SH-SY5Y (cell line): ENCODE measurements at regions not wholly inside any gene's neighbourhood (a gene's known extent, or its start where the extent isn't known, plus 50 kb on each side); places are given as distances from the start of the nearest gene placed in this dataset.

Experiments
- GATA2 ChIP-seq: IDR thresholded peaks from 2 replicates; pipeline ENCODE4 v1.6.1; 2011; ENCODE audit warnings: mild to moderate bottlenecking, low read depth, low read length
- GATA3 ChIP-seq: IDR thresholded peaks from 2 replicates; pipeline ENCODE4 v1.6.1; 2011; ENCODE audit warnings: low read depth, mild to moderate bottlenecking, low read length, moderate library complexity

- TF ChIP-seq GATA2 (no peak), GATA3 (no peak)
Observed at GRCh38 chr6:15741405-15741804, 78.6 kb upstream of the DTNBP1 start.
